ENCODE measurements at regions not wholly inside any gene's neighbourhood (a gene's known extent, or its start where the extent isn't known, plus 50 kb on each side); places are given as distances from the start of the nearest gene placed in this dataset.

DNA sequence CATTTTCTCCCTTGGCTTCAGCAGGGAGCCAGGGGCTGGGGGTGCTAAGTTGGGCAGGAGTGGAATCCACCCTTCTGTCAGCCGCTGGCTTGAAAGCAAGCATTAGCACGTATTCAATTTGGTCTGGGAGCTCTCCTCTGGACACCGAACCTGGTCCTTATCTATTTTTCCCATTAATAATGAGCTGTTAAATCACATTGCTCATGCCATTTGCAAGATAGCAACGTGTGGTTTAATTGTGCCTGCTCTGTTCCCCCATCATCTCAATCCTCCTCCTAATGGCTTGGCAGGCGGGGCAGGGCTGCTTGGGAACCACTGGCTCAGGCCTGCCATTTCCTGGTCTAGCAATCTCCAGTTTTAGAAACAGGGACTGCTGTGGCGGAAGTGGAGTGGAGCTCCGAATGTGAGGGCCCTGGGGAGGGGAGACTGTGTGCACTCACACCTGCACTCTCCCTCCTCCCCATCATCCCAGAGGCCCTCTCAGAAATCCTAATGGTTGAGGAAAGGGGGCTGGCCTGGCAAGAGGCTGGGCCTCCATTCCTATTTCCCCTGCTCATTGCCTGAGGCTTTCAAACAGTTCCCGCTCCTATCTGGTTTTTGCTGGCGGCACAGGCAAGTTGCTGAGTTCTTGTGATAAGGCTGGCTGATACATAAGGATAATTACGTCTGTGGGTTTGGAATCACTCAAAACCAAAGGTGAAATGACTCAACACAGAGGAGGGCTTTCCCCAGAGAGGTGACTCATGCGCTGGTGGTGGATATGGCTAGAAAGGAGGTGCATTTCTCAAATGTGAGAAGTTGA is 201.2 kb upstream of the E2F8 start:
- H3K4me3 Mint-ChIP-seq: no peak overlapping the region
- H3K4me3 ChIP-seq (ENCODE audit: low read depth, low read length): no peak overlapping the region
- H3K27me3 ChIP-seq (ENCODE audit: control insufficient read depth, insufficient read depth, low read length): no peaks in the 10 kb centered on the region
- H3K36me3 ChIP-seq (ENCODE audit: control insufficient read depth, insufficient read depth, low read length): no peaks in the 10 kb centered on the region
- peaks cover 0 to 1% (median 0%) of the 10 kb centered on the region in 4 donors for H3K4me1 Mint-ChIP-seq
- H3K9me3 ChIP-seq (ENCODE audit: control insufficient read depth in 2 of 2, low read length in 2 of 2): no peaks in the 10 kb centered on the region
- no peak overlapping the region for H3K27ac Mint-ChIP-seq
- no peaks in the 10 kb centered on the region for H3K4me1 ChIP-seq (ENCODE audit: control insufficient read depth, insufficient read depth, low read length, poor library complexity, severe bottlenecking)
- DNase-seq: peak in 1 of 3 donors; percentile 31
- H3K9me3 Mint-ChIP-seq: peaks cover 0 to 2% (median 1%) of the 10 kb centered on the region in 7 donors
- ATAC-seq (ENCODE audit: low read depth in 2 of 2): peak in 1 of 2 donors; percentile 28
- H3K36me3 Mint-ChIP-seq: no peaks in the 10 kb centered on the region
- H3K27me3 Mint-ChIP-seq: peaks cover 7% of the 10 kb centered on the region
- no peak overlapping the region for H3K27ac ChIP-seq (ENCODE audit: insufficient read depth, low read length, poor library complexity, severe bottlenecking)

DNA sequence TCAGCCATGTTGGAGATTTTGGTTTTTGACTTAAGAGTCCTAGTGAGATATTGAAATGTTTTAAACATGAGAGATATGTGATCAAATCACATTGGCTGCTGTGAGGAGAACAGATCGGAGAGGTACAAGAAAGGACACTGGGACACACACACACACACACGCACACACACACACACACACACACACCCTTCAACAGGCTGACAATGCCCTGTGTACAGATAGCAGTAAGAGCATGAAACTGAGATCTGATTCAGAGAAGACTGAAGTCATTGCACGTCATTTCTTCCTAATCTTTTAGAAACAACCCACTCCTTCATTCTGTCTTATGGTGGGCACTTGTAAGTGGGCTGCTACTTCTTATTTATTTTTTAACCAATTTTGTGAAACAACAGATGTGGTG is 200.5 kb upstream of the E2F8 start:
- Mint-ChIP-seq H3K9me3 (peaks cover 0 to 5% (median 1%) of the 10 kb centered on the region in 7 donors), H3K27me3 (peaks cover 7% of the 10 kb centered on the region), H3K4me1 (peaks cover 0 to 1% (median 0%) of the 10 kb centered on the region in 4 donors), H3K27ac (peak overlapping the region in 1 of 3 donors; percentile 57), H3K4me3 (no peak overlapping the region), H3K36me3 (no peaks in the 10 kb centered on the region)
- Histone ChIP-seq H3K36me3 (ENCODE audit: control insufficient read depth, insufficient read depth, low read length) (no peaks in the 10 kb centered on the region), H3K4me3 (ENCODE audit: low read depth, low read length) (no peak overlapping the region), H3K4me1 (ENCODE audit: control insufficient read depth, insufficient read depth, low read length, poor library complexity, severe bottlenecking) (no peaks in the 10 kb centered on the region), H3K27me3 (ENCODE audit: control insufficient read depth, insufficient read depth, low read length) (no peaks in the 10 kb centered on the region), H3K9me3 (ENCODE audit: control insufficient read depth in 2 of 2, low read length in 2 of 2) (no peaks in the 10 kb centered on the region), H3K27ac (ENCODE audit: insufficient read depth, low read length, poor library complexity, severe bottlenecking) (no peak overlapping the region)
- no peak for DNase-seq
- ATAC-seq (ENCODE audit: low read depth in 2 of 2): no peak

DNA sequence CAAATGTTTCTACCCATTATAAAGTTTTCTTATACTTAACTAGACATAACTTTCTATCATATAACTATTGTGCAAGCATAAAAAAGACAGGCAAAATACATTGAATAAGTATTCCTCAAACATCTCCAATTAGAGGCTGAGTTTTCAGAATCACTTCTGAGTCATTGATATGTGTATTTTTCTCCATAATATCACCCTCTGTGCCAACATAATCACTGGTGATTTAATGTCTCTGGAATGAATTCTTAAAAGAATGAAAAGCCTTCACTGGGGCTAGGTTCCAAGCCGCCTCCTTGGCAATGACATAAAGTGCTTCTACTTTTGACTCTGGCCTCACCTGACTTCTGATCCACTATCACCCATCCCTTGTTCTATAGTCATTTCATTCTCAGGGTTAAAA is 197.0 kb upstream of the E2F8 start:
- no peaks in the 10 kb centered on the region for H3K9me3 ChIP-seq (ENCODE audit: control insufficient read depth in 2 of 2, low read length in 2 of 2)
- no peak overlapping the region for H3K27ac ChIP-seq (ENCODE audit: insufficient read depth, low read length, poor library complexity, severe bottlenecking)
- no peaks in the 10 kb centered on the region for H3K4me1 ChIP-seq (ENCODE audit: control insufficient read depth, insufficient read depth, low read length, poor library complexity, severe bottlenecking)
- Mint-ChIP-seq H3K27ac (no peak overlapping the region), H3K9me3 (peaks cover 0 to 8% (median 1%) of the 10 kb centered on the region in 7 donors), H3K36me3 (no peaks in the 10 kb centered on the region), H3K27me3 (peaks cover 13% of the 10 kb centered on the region), H3K4me1 (peaks cover 0 to 5% (median 0%) of the 10 kb centered on the region in 4 donors), H3K4me3 (no peak overlapping the region)
- ATAC-seq (ENCODE audit: low read depth in 2 of 2): no peak
- H3K4me3 ChIP-seq (ENCODE audit: low read depth, low read length): no peak overlapping the region
- DNase-seq: no peak
- H3K36me3 ChIP-seq (ENCODE audit: control insufficient read depth, insufficient read depth, low read length): no peaks in the 10 kb centered on the region
- H3K27me3 ChIP-seq (ENCODE audit: control insufficient read depth, insufficient read depth, low read length): peaks cover 2% of the 10 kb centered on the region

DNA sequence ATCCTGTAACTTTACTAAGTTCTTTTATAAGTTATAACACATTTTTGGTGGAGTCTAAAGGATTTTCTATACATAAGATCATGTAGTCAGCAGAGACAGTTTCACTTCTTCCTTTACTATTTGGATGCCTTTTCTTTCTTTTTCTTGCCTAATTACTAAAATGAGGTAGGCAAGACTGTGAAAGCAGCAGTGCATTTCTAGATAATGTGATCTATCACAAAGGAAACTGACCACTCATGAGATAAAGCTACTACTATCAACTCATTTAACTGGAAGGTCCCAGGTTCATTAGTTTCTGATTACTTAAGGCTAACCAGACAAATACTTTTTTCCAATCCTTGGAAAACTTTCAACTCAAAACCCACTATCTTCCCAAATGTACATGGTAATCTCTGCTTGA is 196.2 kb upstream of the E2F8 start:
- H3K4me3 ChIP-seq (ENCODE audit: low read depth, low read length): no peak overlapping the region
- H3K36me3 ChIP-seq (ENCODE audit: control insufficient read depth, insufficient read depth, low read length): no peaks in the 10 kb centered on the region
- H3K9me3 Mint-ChIP-seq: peaks cover 0 to 8% (median 1%) of the 10 kb centered on the region in 7 donors
- no peaks in the 10 kb centered on the region for H3K4me1 ChIP-seq (ENCODE audit: control insufficient read depth, insufficient read depth, low read length, poor library complexity, severe bottlenecking)
- ATAC-seq (ENCODE audit: low read depth in 2 of 2) (no peak), DNase-seq (no peak)
- peaks cover 0 to 5% (median 0%) of the 10 kb centered on the region in 4 donors for H3K4me1 Mint-ChIP-seq
- no peak overlapping the region for H3K27ac ChIP-seq (ENCODE audit: insufficient read depth, low read length, poor library complexity, severe bottlenecking)
- H3K4me3 Mint-ChIP-seq: no peak overlapping the region
- peaks cover 13% of the 10 kb centered on the region for H3K27me3 Mint-ChIP-seq
- H3K9me3 ChIP-seq (ENCODE audit: control insufficient read depth in 2 of 2, low read length in 2 of 2): no peaks in the 10 kb centered on the region
- H3K27ac Mint-ChIP-seq: no peak overlapping the region
- peaks cover 2% of the 10 kb centered on the region for H3K27me3 ChIP-seq (ENCODE audit: control insufficient read depth, insufficient read depth, low read length)
- no peaks in the 10 kb centered on the region for H3K36me3 Mint-ChIP-seq

DNA sequence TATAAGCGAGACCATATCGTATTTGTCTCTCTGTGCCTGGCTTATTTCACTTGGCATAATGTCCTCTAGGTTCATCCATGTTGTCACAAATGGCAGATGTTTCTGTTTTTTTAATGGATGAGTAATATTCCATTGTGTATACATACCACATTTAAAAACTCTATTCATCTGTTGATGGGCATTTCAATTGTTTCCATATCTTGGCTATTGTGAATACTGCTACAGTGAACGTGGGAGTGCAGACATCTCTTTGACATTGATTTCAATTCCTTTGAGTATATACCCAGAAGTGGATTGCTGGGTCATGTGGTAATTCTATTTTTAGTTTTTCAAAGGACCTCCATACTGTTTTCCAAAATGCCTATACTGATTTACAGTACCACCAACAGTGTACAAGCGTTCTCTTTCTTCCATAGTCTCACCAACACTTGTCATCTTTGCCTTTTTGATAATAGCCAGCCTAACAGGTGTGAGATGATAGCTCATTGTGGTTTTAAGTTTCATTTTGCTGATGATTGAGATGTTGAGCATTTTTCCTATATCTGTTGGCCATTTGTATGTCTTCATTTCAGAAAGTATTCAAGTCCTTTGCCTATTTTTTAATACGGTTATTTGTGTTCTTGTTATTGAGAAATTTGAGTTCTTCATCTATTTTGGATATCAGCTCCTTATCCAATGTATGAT is 194.7 kb upstream of the E2F8 start:
- Mint-ChIP-seq H3K36me3 (no peaks in the 10 kb centered on the region), H3K9me3 (peaks cover 0 to 8% (median 1%) of the 10 kb centered on the region in 7 donors), H3K27ac (no peak overlapping the region), H3K4me1 (peaks cover 0 to 5% (median 0%) of the 10 kb centered on the region in 4 donors), H3K4me3 (no peak overlapping the region), H3K27me3 (peaks cover 20% of the 10 kb centered on the region)
- Histone ChIP-seq H3K27me3 (ENCODE audit: control insufficient read depth, insufficient read depth, low read length) (peaks cover 2% of the 10 kb centered on the region), H3K4me3 (ENCODE audit: low read depth, low read length) (no peak overlapping the region), H3K27ac (ENCODE audit: insufficient read depth, low read length, poor library complexity, severe bottlenecking) (no peak overlapping the region), H3K9me3 (ENCODE audit: control insufficient read depth in 2 of 2, low read length in 2 of 2) (no peaks in the 10 kb centered on the region), H3K36me3 (ENCODE audit: control insufficient read depth, insufficient read depth, low read length) (no peaks in the 10 kb centered on the region), H3K4me1 (ENCODE audit: control insufficient read depth, insufficient read depth, low read length, poor library complexity, severe bottlenecking) (no peaks in the 10 kb centered on the region)
- ATAC-seq (ENCODE audit: low read depth in 2 of 2) (no peak), DNase-seq (no peak)

DNA sequence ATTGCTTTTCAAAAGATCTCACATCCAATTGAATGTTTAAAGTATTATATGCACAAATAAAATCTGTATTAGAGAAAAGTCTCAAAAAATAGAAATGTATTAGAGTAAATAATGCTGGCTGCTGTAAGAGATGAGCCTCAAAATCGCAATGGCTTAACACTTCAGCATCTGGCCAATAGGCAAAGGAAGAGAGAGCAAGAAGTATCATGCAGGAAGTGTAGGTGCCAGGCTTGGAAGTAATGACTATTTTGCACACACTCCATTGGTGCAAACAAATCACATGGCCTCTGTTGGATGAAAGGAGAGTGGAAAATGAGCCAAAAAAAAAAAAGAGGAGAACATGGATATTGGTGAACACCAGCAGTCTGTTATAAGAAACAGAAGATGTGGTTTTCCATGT is 193.0 kb upstream of the E2F8 start:
- H3K4me3 Mint-ChIP-seq: no peak overlapping the region
- H3K36me3 ChIP-seq (ENCODE audit: control insufficient read depth, insufficient read depth, low read length): no peaks in the 10 kb centered on the region
- ATAC-seq (ENCODE audit: low read depth in 2 of 2) (no peak), DNase-seq (no peak)
- H3K27me3 ChIP-seq (ENCODE audit: control insufficient read depth, insufficient read depth, low read length): peaks cover 4% of the 10 kb centered on the region
- peaks cover 0 to 5% (median 0%) of the 10 kb centered on the region in 4 donors for H3K4me1 Mint-ChIP-seq
- no peaks in the 10 kb centered on the region for H3K4me1 ChIP-seq (ENCODE audit: control insufficient read depth, insufficient read depth, low read length, poor library complexity, severe bottlenecking)
- H3K27me3 Mint-ChIP-seq: peaks cover 20% of the 10 kb centered on the region
- H3K27ac Mint-ChIP-seq: no peak overlapping the region
- no peaks in the 10 kb centered on the region for H3K9me3 ChIP-seq (ENCODE audit: control insufficient read depth in 2 of 2, low read length in 2 of 2)
- H3K4me3 ChIP-seq (ENCODE audit: low read depth, low read length): no peak overlapping the region
- H3K36me3 Mint-ChIP-seq: no peaks in the 10 kb centered on the region
- H3K9me3 Mint-ChIP-seq: peaks cover 0 to 8% (median 1%) of the 10 kb centered on the region in 7 donors
- H3K27ac ChIP-seq (ENCODE audit: insufficient read depth, low read length, poor library complexity, severe bottlenecking): no peak overlapping the region

DNA sequence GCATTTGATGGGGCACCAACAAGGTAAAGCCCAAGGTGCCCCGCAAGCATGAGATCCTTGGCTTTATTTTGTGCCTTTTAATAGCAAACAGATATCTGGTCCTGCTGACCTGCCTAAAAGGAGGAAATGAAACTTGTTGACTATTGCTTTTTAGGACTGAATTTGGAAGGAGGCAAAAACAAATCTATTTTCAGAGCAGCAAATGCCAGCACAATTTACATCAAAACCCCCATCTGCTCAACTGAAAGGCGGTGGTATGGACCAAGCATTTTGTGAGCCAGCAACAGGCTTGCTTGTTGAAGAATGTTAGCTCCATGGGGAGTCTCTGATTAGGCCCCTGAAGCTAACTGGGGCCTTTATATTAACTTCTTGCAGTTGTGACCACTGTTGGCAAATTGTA is 192.6 kb upstream of the E2F8 start:
- Histone ChIP-seq H3K36me3 (ENCODE audit: control insufficient read depth, insufficient read depth, low read length) (no peaks in the 10 kb centered on the region), H3K27me3 (ENCODE audit: control insufficient read depth, insufficient read depth, low read length) (peaks cover 7% of the 10 kb centered on the region), H3K4me1 (ENCODE audit: control insufficient read depth, insufficient read depth, low read length, poor library complexity, severe bottlenecking) (no peaks in the 10 kb centered on the region), H3K27ac (ENCODE audit: insufficient read depth, low read length, poor library complexity, severe bottlenecking) (no peak overlapping the region), H3K9me3 (ENCODE audit: control insufficient read depth in 2 of 2, low read length in 2 of 2) (no peaks in the 10 kb centered on the region), H3K4me3 (ENCODE audit: low read depth, low read length) (no peak overlapping the region)
- peaks cover 0 to 8% (median 1%) of the 10 kb centered on the region in 7 donors for H3K9me3 Mint-ChIP-seq
- peaks cover 20% of the 10 kb centered on the region for H3K27me3 Mint-ChIP-seq
- ATAC-seq (ENCODE audit: low read depth in 2 of 2) (no peak), DNase-seq (no peak)
- no peak overlapping the region for H3K27ac Mint-ChIP-seq
- no peak overlapping the region for H3K4me3 Mint-ChIP-seq
- no peaks in the 10 kb centered on the region for H3K36me3 Mint-ChIP-seq
- peaks cover 0 to 5% (median 0%) of the 10 kb centered on the region in 4 donors for H3K4me1 Mint-ChIP-seq
